Endothelial cell of umbilical vein (primary cell): ENCODE measurements at regions not wholly inside any gene's neighbourhood (a gene's known extent, or its start where the extent isn't known, plus 50 kb on each side); places are given as distances from the start of the nearest gene placed in this dataset.

ENCODE experiments used
- BruUV-seq: library from RNA; stranded (reverse); fragments of 400-500 nt; replicated peaks from 2 replicates; lab custom pipeline; 2021; lab: Mats Ljungman, UMichigan
- CTCF ChIA-PET: fragments of 300-600, 350-600 bp; sonication (Branson Sonifier 250); formaldehyde crosslinking; loops from one replicate; lab custom pipeline; 2021; ENCODE audit warnings: antibody characterized with exemption, inconsistent platforms; lab: Charles Lee
- POLR2A ChIA-PET: fragments of 300-600, 350-600 bp; sonication (Branson Sonifier 250); formaldehyde crosslinking; loops from one replicate; lab custom pipeline; 2021; ENCODE audit warnings: antibody characterized with exemption, inconsistent platforms; lab: Charles Lee
- DNase-seq: peaks from one replicate; pipeline ENCODE4 v3.0.0-alpha.2; 2011; ENCODE audit warnings: low read depth, low spot score
- FAIRE-seq: peaks from 2 replicates; lab custom pipeline; 2011; peaks lifted over from hg19 to GRCh38; lab: Jason Lieb, UNC
- H2AFZ ChIP-seq: 2 replicates; pipeline ENCODE4 v1.6.0; 2012; ENCODE audit warnings: low read depth, low read length, control low read depth, inconsistent platforms
- H3K27ac ChIP-seq: 2 replicates; pipeline ENCODE4 v1.5.1; 2011; ENCODE audit warnings: low read depth, mild to moderate bottlenecking, control low read depth, low read length, moderate library complexity; ENCODE audit not compliant: insufficient read depth
- H3K27me3 ChIP-seq, 2 experiments: 2 replicates each; pipeline versions ENCODE4 v1.6.0 to v1.6.1; 2011; ENCODE audit warnings: low read length in 2 of 2, mixed read lengths in 1 of 2; ENCODE audit not compliant: control insufficient read depth in 2 of 2, insufficient read depth in 2 of 2
- H3K36me3 ChIP-seq, 2 experiments: 2 replicates in 1 of 2; 3 replicates in 1 of 2; pipeline ENCODE4 v1.5.1; 2011; ENCODE audit warnings: low read length in 2 of 2, mild to moderate bottlenecking in 1 of 2, moderate library complexity in 1 of 2; ENCODE audit not compliant: control insufficient read depth in 2 of 2, insufficient read depth in 2 of 2; ENCODE audit errors: extremely low read depth in 1 of 2
- H3K4me1 ChIP-seq: 3 replicates; pipeline ENCODE4 v1.5.1; 2011; ENCODE audit warnings: mild to moderate bottlenecking, low read length; ENCODE audit not compliant: control insufficient read depth, insufficient read depth; ENCODE audit errors: extremely low read depth
- H3K4me2 ChIP-seq: 2 replicates; pipeline ENCODE4 v1.6.1; 2011; ENCODE audit warnings: low read length, control low read depth, mixed read lengths; ENCODE audit not compliant: insufficient read depth
- H3K4me3 ChIP-seq, 3 experiments: fragments of 200-600 bp in 1 of 3; sonication (generic), shearing (Covaris generic) in 1 of 3; replicated peaks in 1 of 3; 2 replicates each; pipeline ENCODE4 v1.5.1; 2011 to 2016; ENCODE audit warnings: control low read depth in 3 of 3, low read length in 3 of 3, mild to moderate bottlenecking in 2 of 3, inconsistent platforms in 1 of 3, low read depth in 1 of 3, moderate library complexity in 1 of 3; ENCODE audit not compliant: insufficient read depth in 1 of 3
- H3K79me2 ChIP-seq: 2 replicates; pipeline ENCODE4 v1.6.0; 2012; ENCODE audit warnings: low read length, inconsistent platforms; ENCODE audit not compliant: control insufficient read depth, insufficient read depth
- H3K9ac ChIP-seq: replicated peaks from 2 replicates; pipeline ENCODE3; 2011; ENCODE audit warnings: low read length, control low read depth; ENCODE audit not compliant: insufficient read depth; ENCODE audit errors: extremely low read depth
- H3K9me1 ChIP-seq: replicated peaks from 3 replicates; pipeline ENCODE4 v1.6.0; 2011; ENCODE audit warnings: mild to moderate bottlenecking, low read length; ENCODE audit not compliant: control insufficient read depth, insufficient read depth; ENCODE audit errors: extremely low read depth
- H3K9me3 ChIP-seq: replicated peaks from 2 replicates; pipeline ENCODE4 v1.5.1; 2012; ENCODE audit warnings: low read length, inconsistent platforms; ENCODE audit not compliant: control insufficient read depth, insufficient read depth
- H4K20me1 ChIP-seq: replicated peaks from 2 replicates; pipeline ENCODE3; 2011; ENCODE audit warnings: mild to moderate bottlenecking, low read length; ENCODE audit not compliant: control insufficient read depth, insufficient read depth; ENCODE audit errors: extremely low read depth
- EZH2 ChIP-seq: IDR thresholded peaks from 2 replicates; pipeline ENCODE4 v1.6.1; 2012; ENCODE audit warnings: borderline replicate concordance, low read depth, mild to moderate bottlenecking, moderate library complexity, low read length, inconsistent platforms; ENCODE audit not compliant: severe bottlenecking
- FOS ChIP-seq: IDR thresholded peaks from 2 replicates; pipeline ENCODE4 v1.6.1; 2011; ENCODE audit warnings: mild to moderate bottlenecking, low read length, moderate library complexity, borderline replicate concordance; ENCODE audit not compliant: insufficient read depth
- GATA2 ChIP-seq: IDR thresholded peaks from 2 replicates; pipeline ENCODE4 v1.7.0; 2011; ENCODE audit warnings: low read depth, mild to moderate bottlenecking, moderate library complexity, mixed read lengths, low read length; ENCODE audit not compliant: insufficient read length, insufficient read depth
- JUN ChIP-seq: IDR thresholded peaks from 2 replicates; pipeline ENCODE4 v1.6.1; 2011; ENCODE audit warnings: borderline replicate concordance, low read depth; ENCODE audit not compliant: insufficient read length, insufficient read depth
- MYC ChIP-seq: IDR thresholded peaks from one replicate; pipeline ENCODE4 v1.6.1; 2011; ENCODE audit warnings: mild to moderate bottlenecking, low read depth, low read length
- POLR2A ChIP-seq: IDR thresholded peaks from 2 replicates; pipeline ENCODE4 v1.6.1; 2012; ENCODE audit warnings: low read depth, mild to moderate bottlenecking, control low read depth, low read length
- POLR2AphosphoS5 ChIP-seq: IDR thresholded peaks from 2 replicates; pipeline ENCODE4 v1.6.1; 2012; ENCODE audit warnings: low read depth, mild to moderate bottlenecking, control low read depth, low read length, moderate library complexity; ENCODE audit not compliant: insufficient read depth
- dilution Hi-C: fragments of 300-500 bp; cut with MboI; formaldehyde crosslinking; loops from one replicate; pipeline ENCODE4 v1.15.0; 2019; ENCODE audit warnings: low sequenced_read_pairs; ENCODE audit not compliant: extremely low pct_ligation_motif_present
- intact Hi-C: fragments of 100-400 bp; cut with micrococcal nuclease; formaldehyde crosslinking; loops from one replicate; pipeline ENCODE4 v1.10.0; 2022
- TF ChIP-seq, protein P1 (sequence below): IDR thresholded peaks from 2 replicates; pipeline ENCODE4 v1.6.1; 2011; ENCODE audit not compliant: insufficient read depth, insufficient read length
- TF ChIP-seq, protein P2 (sequence below), 2 donors: IDR thresholded peaks; 1 replicate in 1 of 2; 2 replicates in 1 of 2; pipeline ENCODE4 v1.5.1; 2011; ENCODE audit warnings: low read length in 2 of 2, mild to moderate bottlenecking in 2 of 2, moderate library complexity in 2 of 2, control low read depth in 1 of 2, inconsistent platforms in 1 of 2, low read depth in 1 of 2; ENCODE audit not compliant: insufficient read depth in 1 of 2; ENCODE audit errors: extremely low read depth in 1 of 2

DNA sequence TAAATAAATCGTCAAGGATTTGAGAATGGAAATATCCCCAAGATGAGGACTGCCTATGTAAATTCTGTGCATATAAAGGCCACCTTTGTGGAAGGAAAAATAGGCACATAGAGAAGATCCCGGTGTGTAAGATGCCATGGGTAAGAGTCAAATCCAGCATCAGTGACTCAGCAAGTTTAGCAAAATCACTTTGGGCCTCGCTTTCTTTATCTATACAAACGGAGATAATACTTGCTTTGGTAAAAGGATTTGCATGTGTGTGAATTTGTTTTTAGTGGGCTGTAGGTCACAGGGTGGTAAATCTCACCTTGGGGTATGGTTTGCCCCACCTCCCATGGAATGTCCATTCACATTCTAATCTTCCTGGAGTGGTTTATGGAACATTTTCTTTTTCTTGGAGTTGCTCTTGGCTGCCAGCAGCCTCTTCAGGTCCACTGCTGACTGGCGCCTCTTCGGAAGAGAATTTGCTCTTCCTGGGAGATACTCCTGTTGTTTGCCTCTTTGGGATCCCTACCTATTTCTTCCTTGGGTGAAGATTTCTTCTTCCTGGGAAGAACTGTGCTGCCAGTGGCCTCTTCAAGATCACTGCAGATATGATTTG is 587.6 kb downstream of the CDH11 start:
- no peak overlapping the region for H3K9ac ChIP-seq
- no TSS peak for BruUV-seq
- no peaks in the 10 kb centered on the region for H4K20me1 ChIP-seq
- TF ChIP-seq FOS = no peak
- TF ChIP-seq POLR2A = no peak
- TF ChIP-seq POLR2AphosphoS5 = no peak
- no peak for TF ChIP-seq JUN
- no peak for TF ChIP-seq MYC
- TF ChIP-seq EZH2 = no peak
- TF ChIP-seq GATA2 = no peak
- TF ChIP-seq, protein P1, sequence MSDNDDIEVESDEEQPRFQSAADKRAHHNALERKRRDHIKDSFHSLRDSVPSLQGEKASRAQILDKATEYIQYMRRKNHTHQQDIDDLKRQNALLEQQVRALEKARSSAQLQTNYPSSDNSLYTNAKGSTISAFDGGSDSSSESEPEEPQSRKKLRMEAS = no peak
- TF ChIP-seq, protein P2, sequence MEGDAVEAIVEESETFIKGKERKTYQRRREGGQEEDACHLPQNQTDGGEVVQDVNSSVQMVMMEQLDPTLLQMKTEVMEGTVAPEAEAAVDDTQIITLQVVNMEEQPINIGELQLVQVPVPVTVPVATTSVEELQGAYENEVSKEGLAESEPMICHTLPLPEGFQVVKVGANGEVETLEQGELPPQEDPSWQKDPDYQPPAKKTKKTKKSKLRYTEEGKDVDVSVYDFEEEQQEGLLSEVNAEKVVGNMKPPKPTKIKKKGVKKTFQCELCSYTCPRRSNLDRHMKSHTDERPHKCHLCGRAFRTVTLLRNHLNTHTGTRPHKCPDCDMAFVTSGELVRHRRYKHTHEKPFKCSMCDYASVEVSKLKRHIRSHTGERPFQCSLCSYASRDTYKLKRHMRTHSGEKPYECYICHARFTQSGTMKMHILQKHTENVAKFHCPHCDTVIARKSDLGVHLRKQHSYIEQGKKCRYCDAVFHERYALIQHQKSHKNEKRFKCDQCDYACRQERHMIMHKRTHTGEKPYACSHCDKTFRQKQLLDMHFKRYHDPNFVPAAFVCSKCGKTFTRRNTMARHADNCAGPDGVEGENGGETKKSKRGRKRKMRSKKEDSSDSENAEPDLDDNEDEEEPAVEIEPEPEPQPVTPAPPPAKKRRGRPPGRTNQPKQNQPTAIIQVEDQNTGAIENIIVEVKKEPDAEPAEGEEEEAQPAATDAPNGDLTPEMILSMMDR (IDR thresholded peaks at IDR 0.05; ENCODE audit: extremely low read depth in 1 of 2, insufficient read depth in 1 of 2, low read depth in 1 of 2, low read length in 2 of 2) = no peak
- no peaks in the 10 kb centered on the region for H3K9me1 ChIP-seq
- DNase-seq = no peak
- no peaks in the 10 kb centered on the region for H3K36me3 ChIP-seq
- H3K4me1 ChIP-seq = no peaks in the 10 kb centered on the region
- no peak overlapping the region for H2AFZ ChIP-seq
- ChIA-PET CTCF (no interaction called here), POLR2A (no interaction called here)
- H3K4me3 ChIP-seq = no peak overlapping the region
- intact Hi-C loops = no loop called here
- no peaks in the 10 kb centered on the region for H3K9me3 ChIP-seq
- no peak overlapping the region for H3K4me2 ChIP-seq
- no peaks in the 10 kb centered on the region for H3K27me3 ChIP-seq
- no peaks in the 10 kb centered on the region for H3K79me2 ChIP-seq
- no peak overlapping the region for H3K27ac ChIP-seq
- dilution Hi-C loops = no loop called here
- FAIRE-seq = no peak
